Activated effector memory CD4-positive, alpha-beta T cell treated with anti-CD3 and anti-CD28 coated beads, Interleukin-2, amount 50 U/mL, for 16 hours (primary cell): ENCODE measurements at regions not wholly inside any gene's neighbourhood (a gene's known extent, or its start where the extent isn't known, plus 50 kb on each side); places are given as distances from the start of the nearest gene placed in this dataset.
"Not testable (repeated sequence)": the region's sequence is repeated elsewhere in the genome, so short reads cannot be mapped to it uniquely, and the experiment has no call there.

Experiments used
- DNase-seq: peaks from one replicate; pipeline ENCODE4 v3.0.0-alpha.2; 2020

DNA sequence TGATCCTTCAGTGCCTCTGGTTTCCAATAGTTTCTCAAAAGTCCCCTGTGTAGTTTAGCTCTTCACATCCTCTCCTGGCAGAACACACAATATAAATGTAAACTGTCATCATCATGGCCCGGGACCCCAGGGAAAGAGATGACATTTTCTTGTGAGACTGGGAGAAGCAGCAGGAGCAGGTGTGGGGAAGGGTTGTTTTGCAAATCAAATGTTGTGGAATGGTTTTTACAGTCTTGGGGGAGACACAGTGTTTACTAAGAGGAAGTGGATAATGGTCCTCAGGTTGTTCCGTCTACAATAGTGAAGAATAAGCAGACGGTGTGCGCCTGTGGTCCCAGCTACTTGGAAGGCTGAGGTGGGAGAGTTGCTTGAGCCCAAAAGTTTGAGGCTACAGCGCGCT, 159.1 kb downstream of the SEC23IP start:
- no peak for DNase-seq

DNA sequence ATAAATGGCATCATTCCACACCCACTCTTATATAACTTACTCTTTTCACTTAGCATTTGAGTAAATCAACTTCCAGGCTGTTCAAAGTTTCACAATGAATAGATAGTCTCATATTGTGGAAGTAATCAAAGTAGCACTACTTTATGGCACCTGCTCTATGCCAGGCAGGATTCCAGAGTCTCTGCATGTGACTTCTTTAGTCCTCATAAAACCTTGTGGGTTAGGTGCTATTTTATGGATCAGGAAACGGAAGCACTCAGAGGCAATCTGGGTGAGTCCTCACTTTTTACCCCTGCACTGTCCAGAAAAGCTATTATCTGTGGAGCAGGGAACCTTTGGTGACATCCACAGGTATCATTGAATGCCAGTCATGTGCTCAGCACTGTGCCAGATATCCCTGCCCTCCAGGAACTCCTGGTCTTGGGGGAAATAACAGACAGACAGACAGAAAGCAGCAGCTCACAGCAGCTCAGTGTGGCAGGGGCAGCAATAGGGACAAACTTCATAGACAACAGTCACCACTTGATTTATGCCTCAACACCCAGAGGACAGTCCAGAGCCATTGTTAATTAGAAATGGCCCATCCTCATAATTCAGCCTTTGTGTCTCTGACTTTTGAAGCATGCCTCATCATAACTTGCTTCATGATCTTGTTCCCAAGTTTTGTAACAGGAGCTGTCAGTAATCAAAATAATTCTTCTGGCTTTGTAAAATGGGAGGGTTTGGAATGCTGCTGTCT, 160.6 kb downstream of the SEC23IP start:
- DNase-seq: no peak

DNA sequence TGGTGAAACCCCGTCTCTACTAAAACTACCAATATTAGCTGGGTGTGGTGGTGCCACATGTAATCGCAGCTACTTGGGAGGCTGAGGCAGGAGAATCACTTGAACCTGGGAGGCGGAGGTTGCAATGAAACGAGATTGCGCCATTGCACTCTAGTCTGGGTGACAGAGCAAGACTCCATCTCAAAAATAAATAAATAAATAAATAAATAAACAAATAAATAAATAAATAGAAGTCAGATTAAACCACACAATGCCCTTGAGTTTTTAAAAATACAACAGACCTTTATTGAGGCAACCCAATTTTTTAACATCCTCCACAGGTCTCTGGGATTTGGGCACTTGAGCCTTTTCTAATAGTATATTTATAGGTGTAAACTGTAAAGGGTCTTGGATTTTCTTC, 167.3 kb downstream of the SEC23IP start:
- not testable (repeated sequence) for DNase-seq

DNA sequence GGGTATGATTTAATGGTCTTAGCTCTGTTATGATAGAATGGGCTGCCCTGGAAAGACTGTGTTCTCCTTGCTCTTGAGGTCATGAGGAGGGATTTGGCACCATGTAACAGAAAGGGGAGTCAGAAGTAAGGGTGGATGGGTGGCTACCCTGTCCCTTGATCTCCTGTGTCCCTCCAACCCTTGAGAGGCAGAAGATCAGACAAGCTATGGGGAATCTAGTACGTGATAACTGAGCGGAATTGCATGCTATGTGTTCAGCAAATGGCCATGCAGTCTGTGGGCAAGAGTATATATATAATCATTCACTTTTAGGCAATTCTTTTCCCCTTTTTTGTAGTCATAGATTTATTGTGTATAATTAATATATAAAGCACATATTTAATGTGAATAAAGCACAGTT, 174.9 kb downstream of the SEC23IP start:
- DNase-seq: no peak

DNA sequence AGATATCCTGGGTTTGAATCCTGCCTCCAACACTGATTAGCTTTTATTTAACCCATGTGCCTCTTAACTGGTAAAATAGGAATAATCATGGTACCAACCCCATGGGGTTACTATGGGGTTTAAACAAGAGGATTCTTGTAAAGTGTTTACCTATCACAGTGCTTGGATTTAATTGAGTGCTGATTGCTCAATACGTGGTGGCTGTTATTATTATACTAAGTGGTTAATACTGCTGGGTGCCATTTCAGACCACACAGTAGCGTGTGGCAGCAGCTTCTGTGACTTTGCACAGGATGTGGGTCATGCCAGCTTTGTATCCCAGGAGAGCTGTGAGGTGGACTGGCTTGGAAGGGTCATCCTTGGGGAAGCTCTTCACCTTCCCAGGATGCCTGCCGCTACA, 177.2 kb downstream of the SEC23IP start:
- no peak for DNase-seq

DNA sequence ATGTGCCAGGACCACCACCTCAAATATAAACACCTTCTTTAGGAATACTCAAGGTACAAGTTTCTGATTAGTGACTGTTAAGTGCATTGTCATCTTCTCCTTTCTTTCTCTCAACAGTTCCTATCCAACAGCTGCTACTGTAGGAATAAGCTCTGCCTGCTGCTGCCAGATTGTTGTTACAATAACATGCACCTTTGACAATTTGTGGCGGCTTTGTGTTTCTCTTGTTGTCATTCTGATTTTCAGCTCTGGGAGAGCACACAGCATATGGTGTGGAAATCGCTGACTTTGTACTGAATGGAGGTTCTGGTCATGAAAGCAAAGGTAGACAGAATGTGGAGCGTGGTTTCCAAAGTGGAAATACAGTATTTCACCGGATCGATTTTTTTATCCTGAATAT, 182.8 kb downstream of the SEC23IP start:
- DNase-seq: no peak

DNA sequence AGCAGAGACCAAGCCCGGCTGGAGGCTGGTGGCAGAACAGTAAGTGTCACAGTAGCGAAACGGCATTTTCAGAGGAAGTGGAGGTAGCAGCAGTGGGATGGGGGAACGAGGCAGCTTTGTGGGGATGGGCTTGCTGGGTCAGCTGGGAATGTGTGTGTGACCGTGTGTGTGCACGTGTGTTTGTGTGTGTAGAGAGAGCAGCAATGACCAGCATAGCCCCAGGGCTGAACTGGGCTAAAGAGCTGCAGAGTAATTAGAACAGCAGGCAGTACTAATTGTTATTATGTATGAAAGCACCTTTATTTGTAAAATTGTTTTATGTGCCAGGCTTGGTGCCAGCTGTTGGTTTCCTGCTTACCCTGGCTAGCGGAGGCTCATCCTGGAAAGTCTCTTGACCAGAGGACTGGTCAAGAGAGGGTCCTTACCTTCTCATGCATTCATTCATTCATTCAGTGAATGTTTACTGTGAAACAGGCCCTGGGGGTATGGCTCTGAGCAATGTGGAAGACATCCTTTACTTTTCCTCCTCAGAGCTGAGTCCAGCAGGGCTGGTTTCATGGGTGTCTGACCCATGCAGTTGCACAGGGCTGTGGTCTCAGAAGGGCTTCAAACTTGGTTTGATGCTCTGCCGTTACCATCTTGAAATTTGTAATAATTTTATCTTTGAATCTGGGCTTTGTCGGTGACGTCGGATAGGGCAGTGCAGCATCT, 184.6 kb downstream of the SEC23IP start:
- no peak for DNase-seq

DNA sequence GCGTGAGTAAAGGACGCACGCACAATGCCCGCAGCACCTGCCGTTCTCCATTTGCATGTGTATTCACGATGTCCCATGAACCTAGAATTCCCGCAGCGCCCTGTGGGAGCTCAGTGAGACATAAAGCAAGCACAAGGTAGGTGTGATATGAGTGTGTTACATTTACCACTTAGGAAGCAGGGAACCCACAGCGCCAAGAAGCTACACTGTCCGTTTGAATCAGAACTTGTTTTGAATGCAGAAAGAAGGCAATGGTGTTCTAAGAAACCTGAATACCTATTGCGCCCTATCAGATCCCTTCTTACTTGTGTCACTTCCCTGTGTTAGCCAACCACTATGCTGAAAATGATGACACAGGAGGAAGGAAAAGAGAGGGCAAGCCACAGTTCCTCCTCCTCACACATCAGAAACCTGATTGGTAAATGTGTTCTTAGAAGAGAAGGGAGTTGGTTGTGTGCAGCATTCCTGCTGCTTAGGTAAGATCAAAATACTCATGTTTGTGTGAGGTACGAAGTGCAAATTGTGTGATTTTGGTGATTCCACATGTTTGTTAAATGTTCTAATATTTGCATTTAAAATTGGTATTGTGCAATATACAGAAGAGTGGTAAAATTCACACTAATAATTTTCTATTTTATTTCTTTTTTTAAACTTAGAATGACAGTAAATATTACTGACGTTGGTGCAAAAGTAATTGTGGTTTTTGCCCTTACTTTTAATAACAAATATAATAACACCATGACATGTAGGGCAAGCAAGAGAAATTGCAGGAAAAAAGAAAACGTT, 185.4 kb downstream of the SEC23IP start:
- DNase-seq: no peak

DNA sequence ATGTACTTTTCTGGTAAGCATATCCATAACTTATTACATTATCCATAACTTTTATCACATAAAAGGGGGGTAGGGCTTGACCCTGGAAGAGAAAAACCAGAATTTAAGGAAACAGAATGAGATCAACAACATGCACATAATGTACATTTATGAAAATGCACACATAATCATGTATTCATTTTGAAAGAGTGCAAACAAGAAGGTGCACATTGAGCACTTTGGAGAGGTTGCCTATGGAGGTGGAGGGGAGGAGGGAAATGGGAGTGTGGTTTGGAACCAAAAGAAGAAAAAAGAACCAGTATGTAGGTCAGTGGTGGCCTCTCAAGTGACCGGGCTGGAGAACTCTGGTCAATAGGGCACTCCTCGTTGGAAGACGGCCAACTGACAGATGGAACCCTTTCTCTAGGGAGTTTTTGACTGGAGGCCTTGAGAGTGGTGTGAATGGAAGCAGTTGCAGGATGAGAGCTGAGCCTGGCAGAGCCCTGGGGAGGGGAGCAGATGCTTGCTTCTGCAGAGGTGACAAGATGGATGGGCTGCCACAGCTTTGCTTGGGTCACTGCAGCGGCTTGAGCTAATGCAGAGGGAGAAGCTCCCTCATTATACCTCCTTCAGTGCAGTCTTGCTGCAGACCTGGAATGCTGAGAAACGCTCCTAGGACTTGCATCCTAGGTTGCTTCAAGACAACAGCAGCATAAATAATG, 192.7 kb downstream of the SEC23IP start:
- DNase-seq: no peak

DNA sequence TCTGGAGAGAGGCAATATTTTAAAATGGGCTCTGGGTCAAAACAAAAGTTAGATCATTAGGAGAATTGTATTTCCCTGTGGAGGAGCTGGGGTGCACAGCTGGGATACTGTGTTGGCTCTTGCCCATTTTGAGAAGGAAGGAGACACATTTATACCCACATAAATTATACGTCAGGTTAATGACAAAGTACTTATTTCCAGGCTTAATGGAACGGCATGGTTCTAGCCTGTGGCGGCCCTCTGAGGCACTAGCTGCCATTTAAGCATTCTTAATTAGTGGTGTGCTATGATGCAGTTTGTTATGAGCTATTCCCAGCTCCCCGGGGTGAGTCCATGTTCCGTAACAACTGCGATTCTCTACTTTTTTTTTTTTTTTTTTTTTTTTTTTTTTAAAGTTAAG, 193.5 kb downstream of the SEC23IP start:
- no peak for DNase-seq

DNA sequence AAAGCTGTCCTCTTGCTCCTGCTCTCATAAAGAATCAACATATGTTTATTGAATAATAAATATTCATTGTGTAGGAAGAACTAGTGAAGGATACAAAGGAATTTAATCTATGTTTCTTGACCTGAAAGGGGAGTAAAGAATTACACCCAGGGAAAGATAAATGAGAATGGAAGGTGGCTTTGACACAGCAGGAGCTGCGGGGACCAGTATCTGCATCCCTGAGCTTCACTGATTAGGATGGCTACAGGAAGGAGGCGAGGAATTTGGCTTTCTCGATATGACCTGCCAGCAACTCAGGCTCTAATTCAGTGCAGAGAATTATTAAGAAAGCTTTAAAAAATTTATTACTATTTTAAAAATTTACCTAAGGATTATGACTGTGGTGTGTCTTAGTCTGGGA, 194.6 kb downstream of the SEC23IP start:
- DNase-seq: no peak

DNA sequence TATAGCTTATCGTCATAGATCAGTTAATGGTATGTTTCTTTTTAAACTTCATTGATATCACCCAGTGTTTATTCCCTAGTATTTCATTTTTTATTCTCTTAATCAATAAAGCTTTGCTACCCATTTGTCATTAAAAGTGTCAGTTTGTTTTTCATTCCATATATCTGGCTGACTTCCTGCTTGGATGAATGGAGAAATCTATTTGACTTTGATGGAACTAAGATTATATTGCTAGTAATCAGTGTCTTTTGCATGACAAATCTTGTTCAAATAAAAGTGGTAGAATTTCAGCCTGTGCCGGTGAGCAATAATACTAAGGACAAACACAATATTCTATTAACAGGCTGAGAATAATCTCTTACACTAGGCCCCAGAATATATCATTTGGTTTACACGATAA, 203.3 kb downstream of the SEC23IP start:
- no peak for DNase-seq

DNA sequence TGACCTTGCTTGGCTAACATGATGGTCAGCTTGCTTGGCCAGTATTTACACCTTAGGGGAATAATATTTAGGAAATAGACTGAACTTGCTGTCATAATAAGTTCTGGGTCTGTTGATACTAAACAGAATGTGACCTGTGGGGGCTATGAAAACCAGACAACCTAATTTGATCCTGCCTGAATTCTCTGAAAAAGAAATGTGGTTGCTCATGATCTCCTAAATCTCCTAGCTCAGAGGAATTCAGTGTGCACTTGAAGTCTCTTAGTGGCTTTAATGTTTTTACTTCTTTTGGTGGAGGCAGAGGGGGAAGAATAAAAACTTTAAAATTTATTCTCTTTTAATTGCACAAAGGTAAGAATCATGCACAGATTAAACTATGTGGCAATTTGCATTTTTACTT, 205.2 kb downstream of the SEC23IP start:
- DNase-seq: no peak

DNA sequence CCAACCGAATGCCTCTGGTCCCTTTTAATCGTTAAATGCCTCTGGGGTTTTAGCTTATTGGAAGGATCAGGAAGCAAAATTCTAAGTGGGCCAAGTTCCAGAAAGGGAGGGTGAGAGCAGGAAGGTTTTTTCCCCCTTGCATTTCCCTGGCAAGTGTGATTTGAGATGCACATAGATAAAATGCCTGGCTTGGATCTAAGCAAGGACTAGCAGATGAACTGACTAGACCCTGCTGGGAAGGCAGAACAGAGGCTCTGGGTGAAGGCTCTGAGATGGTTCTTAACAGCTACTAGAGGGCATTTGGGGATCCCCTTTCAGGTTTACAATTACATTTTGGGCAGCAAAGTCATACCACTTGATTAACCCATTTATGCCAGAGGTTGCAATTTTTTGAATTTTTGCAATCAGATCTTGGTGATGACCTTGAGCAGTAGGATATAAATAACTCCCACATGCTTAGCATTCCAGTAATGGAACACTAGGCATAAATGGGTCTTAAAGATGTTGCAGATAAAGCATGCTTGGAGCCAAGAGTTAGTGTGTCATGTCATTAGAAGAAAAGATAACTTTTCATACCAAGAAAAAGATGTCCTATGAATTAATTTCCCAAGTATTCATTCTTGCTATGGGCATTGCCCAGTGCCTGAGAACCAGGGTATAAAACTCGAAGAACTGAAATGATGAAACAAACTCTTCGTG, 205.9 kb downstream of the SEC23IP start:
- DNase-seq: no peak

DNA sequence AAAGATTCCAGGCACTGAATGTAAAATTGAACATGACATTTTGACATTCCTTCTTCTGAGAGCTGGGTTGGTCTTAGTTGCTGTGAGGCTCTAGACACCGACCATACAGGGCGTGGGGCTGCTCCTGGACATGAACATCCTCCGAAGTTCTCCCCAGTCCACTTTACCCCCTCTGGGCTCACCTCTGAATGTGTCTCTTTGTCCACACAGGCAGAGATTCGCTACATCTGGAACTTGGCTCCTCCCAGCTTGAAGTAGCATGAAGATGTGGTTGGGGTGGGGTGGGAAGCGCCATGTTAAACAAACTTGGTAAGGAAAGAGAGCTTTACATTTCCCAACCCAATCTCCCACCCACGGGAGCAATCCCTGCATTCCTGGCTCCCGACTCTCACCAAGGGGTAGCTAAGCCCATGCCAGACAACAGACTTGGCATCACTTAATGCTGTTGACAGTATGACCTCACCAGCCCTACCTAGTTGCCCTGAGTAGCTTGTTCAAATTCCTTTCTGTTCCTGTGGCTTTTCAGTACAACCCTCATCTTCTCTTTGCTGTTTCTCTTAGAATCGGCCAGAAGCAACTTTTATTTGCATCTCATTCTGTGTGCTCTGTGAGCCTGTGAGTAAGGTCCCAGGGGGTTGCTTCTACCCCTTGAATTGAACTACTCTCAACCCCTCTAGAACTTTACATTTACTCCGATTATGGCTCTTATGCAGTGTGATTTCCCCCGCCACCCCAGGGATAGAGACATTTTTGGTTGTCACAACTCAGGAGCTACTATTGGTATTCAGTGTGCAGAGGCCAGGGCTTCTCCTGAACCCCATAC, 211.4 kb downstream of the SEC23IP start:
- no peak for DNase-seq

DNA sequence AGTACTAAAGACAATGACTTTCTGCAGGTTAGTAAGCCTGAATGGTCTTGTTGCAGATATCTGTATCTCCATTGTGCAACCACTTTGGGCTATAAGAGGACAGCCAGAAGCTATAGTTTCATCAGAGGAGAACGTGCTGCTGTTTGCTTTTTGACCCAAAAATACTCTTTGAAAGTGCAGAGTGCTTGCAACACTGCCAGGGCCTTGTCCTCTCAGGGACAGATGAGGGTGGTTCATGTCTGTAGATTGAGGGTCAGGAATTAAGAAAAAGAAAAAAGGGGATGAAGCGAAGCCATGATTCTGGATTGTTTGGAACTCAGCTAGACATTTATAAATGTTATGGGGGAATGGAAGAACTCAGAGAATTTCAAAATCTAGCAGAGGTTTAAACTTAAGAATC, 212.5 kb downstream of the SEC23IP start:
- no peak for DNase-seq

DNA sequence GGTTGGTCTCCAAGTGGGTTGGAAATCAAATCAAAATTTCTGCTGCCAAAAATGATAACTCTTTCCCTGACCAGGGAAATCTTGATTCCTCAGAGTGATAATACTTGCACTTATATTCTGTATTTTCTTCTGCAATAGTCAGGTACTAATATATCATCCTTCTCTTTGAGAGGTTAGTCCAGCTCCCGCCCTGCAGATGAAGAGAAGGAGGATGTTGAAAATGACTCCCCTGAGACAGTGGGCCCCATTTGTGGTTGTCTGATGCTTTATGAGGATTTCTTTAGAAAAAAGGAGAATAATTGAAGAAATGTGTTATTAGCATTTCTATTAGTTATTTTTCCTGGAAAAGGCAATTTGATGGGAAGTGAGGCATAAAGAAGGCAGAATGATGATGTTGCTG, 213.0 kb downstream of the SEC23IP start:
- no peak for DNase-seq

DNA sequence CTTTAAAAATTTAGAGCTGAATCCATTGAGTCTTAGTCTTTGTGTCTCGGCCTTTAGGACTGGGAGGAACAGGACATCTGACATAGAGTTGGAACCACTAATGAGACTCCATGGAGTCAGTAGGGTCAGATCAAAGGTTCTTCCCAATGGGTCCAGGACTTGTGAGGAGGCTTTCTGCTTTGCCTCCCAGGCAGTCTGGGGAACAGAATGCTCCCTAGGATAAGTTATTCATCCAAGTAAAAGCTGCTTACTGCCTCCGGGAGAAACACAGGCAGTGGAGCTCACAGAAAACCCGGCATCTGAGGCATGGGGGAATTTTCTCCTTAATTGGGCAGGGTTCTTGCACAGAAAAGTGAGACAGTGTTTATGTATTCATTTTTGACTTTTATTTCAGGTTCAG, 216.4 kb downstream of the SEC23IP start:
- DNase-seq: no peak

DNA sequence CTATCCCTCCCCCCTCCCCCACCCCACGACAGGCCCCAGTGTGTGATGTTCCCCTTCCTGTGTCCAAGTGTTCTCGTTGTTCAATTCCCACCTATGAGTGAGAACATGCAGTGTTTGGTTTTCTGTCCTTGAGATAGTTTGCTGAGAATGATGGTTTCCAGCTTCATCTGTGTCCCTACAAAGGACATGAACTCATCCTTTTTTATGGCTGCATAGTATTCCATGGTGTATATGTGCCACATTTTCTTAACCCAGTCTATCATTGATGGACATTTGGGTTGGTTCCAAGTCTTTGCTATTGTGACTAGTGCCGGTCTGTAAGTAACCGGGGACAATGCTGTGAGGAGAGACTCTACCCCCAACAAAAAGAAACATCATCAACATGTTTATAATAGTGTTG, 217.2 kb downstream of the SEC23IP start:
- DNase-seq: not testable (repeated sequence)

DNA sequence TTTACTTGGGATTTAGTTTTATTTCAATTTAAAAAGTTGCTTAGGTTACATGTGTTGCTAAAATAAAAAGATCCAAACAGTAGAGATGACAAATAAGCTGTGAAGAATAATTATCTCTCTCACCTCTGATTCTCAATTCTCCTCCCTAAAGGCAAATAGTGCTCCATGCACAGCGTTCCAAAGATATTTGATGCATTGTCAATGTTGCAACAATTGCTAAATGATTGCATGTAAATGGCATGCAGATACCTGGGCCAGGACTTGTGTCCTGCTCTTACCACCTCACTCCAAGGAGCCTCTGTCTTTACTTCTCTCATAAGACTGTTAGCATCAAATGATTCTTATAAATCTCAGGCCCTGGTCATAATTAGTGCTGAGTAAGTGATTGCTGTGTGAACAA, 217.7 kb downstream of the SEC23IP start:
- DNase-seq: no peak

DNA sequence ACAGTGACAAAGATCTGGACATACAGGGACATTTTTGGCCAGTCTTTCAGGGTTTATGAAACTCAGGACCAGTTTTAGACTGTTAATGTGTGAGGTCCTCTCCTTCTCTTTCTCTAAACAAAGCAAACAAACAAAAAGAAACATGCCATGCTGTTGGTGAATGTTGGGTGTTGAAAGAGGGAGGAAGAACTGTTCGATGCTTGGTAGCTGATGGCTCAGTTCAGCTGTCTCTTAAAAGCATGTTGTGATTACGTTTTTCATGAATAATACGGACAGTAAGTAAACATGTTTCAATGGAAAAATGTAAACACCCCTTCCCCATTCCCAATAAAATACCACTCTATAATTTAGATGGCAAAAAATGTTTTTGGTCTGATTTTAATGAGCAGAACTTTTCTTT, 219.1 kb downstream of the SEC23IP start:
- no peak for DNase-seq

DNA sequence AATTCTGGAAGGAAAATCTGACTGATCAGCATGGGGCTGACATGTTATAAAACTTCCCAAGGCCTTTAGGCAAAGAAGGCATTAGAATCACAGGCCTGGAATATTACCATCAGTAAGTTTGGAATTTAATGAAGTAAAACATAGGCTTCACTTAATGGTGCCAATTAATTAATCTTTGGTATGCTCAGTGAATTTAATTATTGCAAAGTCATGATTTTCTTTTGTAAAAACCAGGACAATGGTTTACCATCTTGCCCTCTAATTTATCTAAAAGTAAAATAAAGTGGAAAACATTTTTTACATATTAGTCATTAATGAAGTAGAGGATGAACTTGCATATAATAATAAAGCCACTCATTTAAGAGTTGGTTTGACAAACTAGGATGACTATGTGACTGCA, 220.3 kb downstream of the SEC23IP start:
- DNase-seq: no peak
